ENCODE measurements at regions not wholly inside any gene's neighbourhood (a gene's known extent, or its start where the extent isn't known, plus 50 kb on each side); places are given as distances from the start of the nearest gene placed in this dataset.

GRCh38 chr3:102883515-102883914 lies 448.7 kb downstream of the ZPLD1 start:
- no peak for TF ChIP-seq CTCF (IDR thresholded peaks at IDR 0.05)
- TF ChIP-seq POLR2A (IDR thresholded peaks at IDR 0.05; ENCODE audit: low read depth), result no peak
- no peak for TF ChIP-seq POLR2AphosphoS5 (IDR thresholded peaks at IDR 0.05)
- TF ChIP-seq EP300 (IDR thresholded peaks at IDR 0.05), result no peak
